Lower leg skin (tissue), 4 donors: ENCODE measurements at regions not wholly inside any gene's neighbourhood (a gene's known extent, or its start where the extent isn't known, plus 50 kb on each side); places are given as distances from the start of the nearest gene placed in this dataset.

Experiments
- DNase-seq, 2 donors: peaks; one replicate each; pipeline ENCODE4 v3.0.0-alpha.2; 2019; ENCODE audit warnings: low spot score in 2 of 2
- H3K4me3 ChIP-seq: fragments of 200-600 bp; sonication (generic); 2 replicates; pipeline ENCODE4 v1.5.1; 2017; ENCODE audit warnings: mild to moderate bottlenecking, low read depth; ENCODE audit not compliant: poor library complexity, severe bottlenecking
- POLR2A ChIP-seq, 2 donors: fragments of 450-650 bp; IDR thresholded peaks; one replicate each; pipeline ENCODE4 v1.6.1; 2016 to 2017; ENCODE audit warnings: antibody characterized with exemption in 2 of 2, mild to moderate bottlenecking in 1 of 2, moderate library complexity in 1 of 2
- WGBS, 2 donors: methylation state at CpG; one replicate each; pipeline ENCODE4 v1.1.5; 2018; 5-methylcytosine and 5-hydroxymethylcytosine counted together
- intact Hi-C: fragments of 100-400 bp; cut with DNase I; formaldehyde crosslinking; loops from one replicate; pipeline ENCODE4 v1.15.0; 2023; ENCODE audit warnings: low total_unique reads
- TF ChIP-seq, protein P1 (sequence below), 3 donors: fragments of 450-650 bp; IDR thresholded peaks; one replicate each; pipeline ENCODE4 v1.5.1; 2016; ENCODE audit warnings: antibody characterized with exemption in 3 of 3, mild to moderate bottlenecking in 3 of 3, moderate library complexity in 2 of 3

- no peak for DNase-seq
- TF ChIP-seq POLR2A (IDR thresholded peaks at IDR 0.05) = no peak
- TF ChIP-seq, protein P1, sequence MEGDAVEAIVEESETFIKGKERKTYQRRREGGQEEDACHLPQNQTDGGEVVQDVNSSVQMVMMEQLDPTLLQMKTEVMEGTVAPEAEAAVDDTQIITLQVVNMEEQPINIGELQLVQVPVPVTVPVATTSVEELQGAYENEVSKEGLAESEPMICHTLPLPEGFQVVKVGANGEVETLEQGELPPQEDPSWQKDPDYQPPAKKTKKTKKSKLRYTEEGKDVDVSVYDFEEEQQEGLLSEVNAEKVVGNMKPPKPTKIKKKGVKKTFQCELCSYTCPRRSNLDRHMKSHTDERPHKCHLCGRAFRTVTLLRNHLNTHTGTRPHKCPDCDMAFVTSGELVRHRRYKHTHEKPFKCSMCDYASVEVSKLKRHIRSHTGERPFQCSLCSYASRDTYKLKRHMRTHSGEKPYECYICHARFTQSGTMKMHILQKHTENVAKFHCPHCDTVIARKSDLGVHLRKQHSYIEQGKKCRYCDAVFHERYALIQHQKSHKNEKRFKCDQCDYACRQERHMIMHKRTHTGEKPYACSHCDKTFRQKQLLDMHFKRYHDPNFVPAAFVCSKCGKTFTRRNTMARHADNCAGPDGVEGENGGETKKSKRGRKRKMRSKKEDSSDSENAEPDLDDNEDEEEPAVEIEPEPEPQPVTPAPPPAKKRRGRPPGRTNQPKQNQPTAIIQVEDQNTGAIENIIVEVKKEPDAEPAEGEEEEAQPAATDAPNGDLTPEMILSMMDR (IDR thresholded peaks at IDR 0.05) = no peak
- H3K4me3 ChIP-seq = no peak overlapping the region
- intact Hi-C loops = no loop called here
- WGBS, 2 donors = 12 to 32% methylated on average over 2 of the region's 2 CpGs
Observed at GRCh38 chr5:164352695-164353094, 847.3 kb downstream of the MAT2B start.

DNA sequence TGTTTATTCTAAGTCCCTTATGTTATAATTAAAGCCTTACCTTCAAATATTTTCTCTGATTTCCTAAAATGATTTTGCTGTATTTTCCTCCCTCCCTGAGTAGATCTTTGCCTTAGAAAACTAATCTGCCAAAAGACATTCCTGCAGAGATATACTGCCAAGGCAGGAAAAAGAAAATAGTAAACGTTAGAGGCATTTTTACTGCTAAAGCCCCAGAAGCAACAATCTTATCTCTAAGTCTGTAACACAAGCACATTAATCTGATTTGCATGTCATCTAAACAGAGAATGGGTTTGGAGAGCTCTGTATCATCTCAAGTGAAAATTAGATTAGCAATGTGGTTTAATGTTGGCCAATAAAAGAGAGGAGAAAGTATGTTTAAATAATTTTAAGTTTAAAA, 847.7 kb downstream of the MAT2B start:
- H3K4me3 ChIP-seq = no peak overlapping the region
- TF ChIP-seq, protein P1 (IDR thresholded peaks at IDR 0.05) = no peak
- TF ChIP-seq POLR2A (IDR thresholded peaks at IDR 0.05) = no peak
- intact Hi-C loops = no loop called here
- 5 to 10% methylated on average over 1 of the region's 1 CpG for WGBS, 2 donors
- DNase-seq = no peak

DNA sequence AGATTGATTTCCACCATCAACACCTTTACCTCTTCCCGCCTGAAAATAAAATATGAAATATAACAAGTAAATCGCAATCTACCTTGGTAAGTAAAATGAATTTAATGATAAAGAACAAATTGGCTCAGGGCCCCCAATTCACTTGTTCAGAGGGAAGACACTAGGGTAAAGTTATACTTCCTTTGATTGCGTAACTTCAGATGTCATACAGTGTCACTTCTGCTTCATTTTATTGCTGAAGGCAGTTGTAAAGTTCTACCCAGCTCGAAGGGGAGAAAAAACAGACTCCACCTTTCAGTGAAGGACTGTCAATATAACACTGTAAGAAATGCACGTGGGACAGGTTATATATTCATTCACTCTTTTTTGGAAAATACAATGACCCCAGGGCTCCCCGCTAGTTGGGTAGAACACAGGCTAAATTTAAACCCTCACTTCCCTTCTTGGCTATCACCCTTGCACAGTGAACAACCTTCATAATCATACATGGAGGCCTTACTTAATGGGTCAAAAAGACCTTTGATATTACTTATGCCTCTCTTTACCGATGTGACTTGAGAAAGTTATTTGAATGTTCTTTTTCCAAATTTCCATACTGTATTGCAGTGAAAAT, 848.8 kb downstream of the MAT2B start:
- no peak for DNase-seq
- intact Hi-C loops = no loop called here
- H3K4me3 ChIP-seq = no peak overlapping the region
- WGBS, 2 donors = 58 to 62% methylated on average over 7 of the region's 7 CpGs
- no peak for TF ChIP-seq POLR2A (IDR thresholded peaks at IDR 0.05)

DNA sequence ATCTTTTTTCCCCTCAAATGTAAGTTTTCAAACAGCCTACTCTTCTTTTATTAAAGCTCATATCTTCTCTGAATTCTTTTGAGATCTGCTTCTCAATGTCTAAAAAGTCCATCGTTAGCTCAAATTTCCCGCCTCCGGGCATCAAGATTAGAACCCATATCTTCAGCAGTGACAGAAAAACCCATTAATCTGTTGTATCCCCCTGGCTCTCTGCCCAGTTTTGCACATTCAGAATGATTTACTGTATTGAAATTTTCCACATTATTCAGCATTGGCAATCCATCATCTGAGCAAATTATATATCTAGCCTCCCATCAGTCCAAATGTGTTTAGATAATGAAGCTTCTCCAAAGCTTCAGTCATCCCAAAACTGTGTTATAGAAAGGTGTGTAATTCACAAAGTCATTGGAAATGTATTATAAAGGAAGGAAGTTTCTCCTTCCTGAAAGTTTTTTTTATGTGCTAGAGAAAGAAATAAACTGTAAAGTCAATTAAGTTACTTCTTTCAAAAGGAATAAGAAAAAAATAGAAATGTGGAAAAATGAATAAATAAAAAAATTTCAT, 849.9 kb downstream of the MAT2B start:
- intact Hi-C loops = no loop called here

DNA sequence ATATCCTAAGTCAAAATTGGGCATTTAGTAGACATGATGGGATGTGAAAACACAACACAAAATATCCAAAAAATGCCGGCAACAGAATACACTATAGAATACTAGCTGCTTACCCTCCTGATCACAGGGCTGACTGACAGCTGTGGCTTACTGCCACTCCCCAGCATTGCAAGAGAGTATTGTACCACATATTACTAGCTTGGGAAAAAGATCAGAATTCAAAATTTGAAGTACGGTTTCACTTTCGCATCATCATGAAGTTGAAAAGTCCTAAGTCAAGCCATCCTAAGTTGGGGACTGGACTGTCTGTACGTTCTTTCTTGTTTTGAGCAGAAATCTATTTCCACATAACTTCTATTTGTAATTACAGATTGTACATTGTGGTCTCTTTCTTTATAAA, 851.4 kb downstream of the MAT2B start:
- 92 to 94% methylated on average over 4 of the region's 4 CpGs for WGBS, 2 donors
- DNase-seq = no peak
- H3K4me3 ChIP-seq = no peak overlapping the region
- intact Hi-C loops = no loop called here
- TF ChIP-seq POLR2A (IDR thresholded peaks at IDR 0.05) = no peak
- TF ChIP-seq, protein P1 (IDR thresholded peaks at IDR 0.05) = no peak

More for the DNA sequence above, 849.9 kb downstream of the MAT2B start:
- DNase-seq = no peak
- H3K4me3 ChIP-seq = no peak overlapping the region
- WGBS, 2 donors = 34 to 48% methylated on average over 3 of the region's 3 CpGs
- TF ChIP-seq POLR2A (IDR thresholded peaks at IDR 0.05) = no peak
- TF ChIP-seq, protein P1 (IDR thresholded peaks at IDR 0.05) = no peak

DNA sequence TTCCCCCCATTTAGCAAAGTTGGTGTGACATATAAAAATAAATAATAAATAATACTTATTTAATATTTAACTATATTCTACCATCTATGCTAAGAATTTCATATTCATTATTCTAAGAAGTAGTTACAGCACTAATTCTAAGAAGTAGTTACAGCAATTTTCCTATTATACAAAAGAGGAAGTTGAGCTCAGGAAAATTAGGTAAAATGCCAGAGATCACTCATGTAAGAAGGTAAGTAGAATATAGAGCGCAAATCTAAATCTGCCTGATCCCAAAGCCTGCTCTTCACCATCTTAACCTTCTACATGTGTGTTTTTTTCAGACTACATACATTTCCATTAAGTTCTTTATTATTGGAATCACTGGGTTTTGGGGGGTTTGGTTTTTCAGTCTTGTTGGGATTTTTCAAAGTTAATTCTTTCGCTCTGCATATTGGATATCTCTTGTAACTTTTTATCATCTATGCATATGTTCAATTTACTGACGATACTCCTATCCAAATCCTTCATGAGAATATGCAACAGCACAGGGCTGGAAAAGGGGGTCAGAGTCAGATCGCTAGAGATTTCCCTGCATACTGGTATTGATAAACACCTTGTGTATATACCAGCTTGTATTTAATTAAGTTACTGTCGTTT, 852.1 kb downstream of the MAT2B start:
- no peak overlapping the region for H3K4me3 ChIP-seq
- intact Hi-C loops = no loop called here
- 81 to 85% methylated on average over 5 of the region's 5 CpGs for WGBS, 2 donors
- TF ChIP-seq, protein P1 (IDR thresholded peaks at IDR 0.05) = no peak
- TF ChIP-seq POLR2A (IDR thresholded peaks at IDR 0.05) = no peak
- no peak for DNase-seq
